ENCODE measurements at regions not wholly inside any gene's neighbourhood (a gene's known extent, or its start where the extent isn't known, plus 50 kb on each side); places are given as distances from the start of the nearest gene placed in this dataset.
A peak's percentile ranks its signal among the peaks of the same experiment; 100 is the strongest.

DNA sequence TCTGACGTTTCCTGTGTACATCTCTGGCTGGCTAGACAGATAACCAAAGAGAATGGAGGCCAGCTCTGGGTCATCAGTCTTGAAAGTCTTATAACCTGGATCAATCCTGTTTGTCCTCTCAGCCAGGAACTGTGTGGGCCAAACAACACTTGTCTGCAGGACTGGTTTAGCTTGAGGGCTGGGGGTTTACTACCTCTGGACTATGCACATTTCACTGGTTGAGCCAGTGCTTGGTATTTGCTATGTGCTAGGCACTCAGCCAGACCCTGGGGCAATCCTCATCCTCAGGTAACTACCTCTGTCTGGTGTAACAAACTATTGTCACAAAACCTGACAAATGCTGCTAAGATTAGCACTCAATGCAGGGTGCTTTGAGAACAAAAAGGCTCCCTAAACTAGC lies 169.7 kb downstream of the HAUS1 start:
- no peaks in the 10 kb centered on the region for H3F3A ChIP-seq (ENCODE audit: low read length, unreplicated experiment)

DNA sequence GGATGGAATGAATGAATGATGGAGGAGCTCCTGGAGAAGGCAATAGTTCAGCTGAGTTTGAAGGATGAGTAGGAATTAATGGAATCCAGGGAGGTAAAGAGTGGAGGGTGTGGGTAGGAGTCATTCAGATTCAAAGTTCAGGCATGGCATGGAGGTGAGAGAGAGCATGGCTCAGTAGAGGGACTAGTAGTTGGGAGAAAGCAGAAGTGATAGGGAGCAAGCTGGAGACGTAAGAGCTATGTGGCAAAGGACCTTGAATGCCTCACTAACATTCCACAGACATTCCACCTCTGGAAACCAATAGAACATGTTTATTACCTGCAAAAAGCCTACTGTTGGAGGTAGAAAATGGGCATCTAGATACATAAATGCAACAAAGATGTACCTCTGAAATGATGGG lies 170.1 kb downstream of the HAUS1 start:
- no peak for DNase-seq

More for the DNA sequence above, 169.7 kb downstream of the HAUS1 start:
- H3K4me2 ChIP-seq (ENCODE audit: low read length) = 0 out of 2 replicates have a peak overlapping the region, but pooled peaks have one; percentile 13
- no peak overlapping the region for H3K9ac ChIP-seq (ENCODE audit: low read length)
- no peaks in the 10 kb centered on the region for H4K20me1 ChIP-seq (ENCODE audit: low read length)
- no peak overlapping the region for H3K4me3 ChIP-seq (ENCODE audit: low read length)
- intact Hi-C loops (cut with micrococcal nuclease) = no loop called here
- BruUV-seq (replicated peaks) = no TSS peak
- CTCF ChIA-PET = no interaction called here
- peaks cover 5% of the 10 kb centered on the region for H3K4me1 ChIP-seq (ENCODE audit: insufficient read depth, low read length)
- no peaks in the 10 kb centered on the region for H3K9me3 ChIP-seq (ENCODE audit: low read length)
- H3K27me3 ChIP-seq (ENCODE audit: low read length) = no peaks in the 10 kb centered on the region
- TF ChIP-seq EZH2 (IDR thresholded peaks at IDR 0.05; ENCODE audit: low read length, unreplicated experiment) = no peak
- TF ChIP-seq EZH2phosphoT487 (IDR thresholded peaks at IDR 0.05; ENCODE audit: borderline replicate concordance, low read length) = no peak
- TF ChIP-seq, protein P1, sequence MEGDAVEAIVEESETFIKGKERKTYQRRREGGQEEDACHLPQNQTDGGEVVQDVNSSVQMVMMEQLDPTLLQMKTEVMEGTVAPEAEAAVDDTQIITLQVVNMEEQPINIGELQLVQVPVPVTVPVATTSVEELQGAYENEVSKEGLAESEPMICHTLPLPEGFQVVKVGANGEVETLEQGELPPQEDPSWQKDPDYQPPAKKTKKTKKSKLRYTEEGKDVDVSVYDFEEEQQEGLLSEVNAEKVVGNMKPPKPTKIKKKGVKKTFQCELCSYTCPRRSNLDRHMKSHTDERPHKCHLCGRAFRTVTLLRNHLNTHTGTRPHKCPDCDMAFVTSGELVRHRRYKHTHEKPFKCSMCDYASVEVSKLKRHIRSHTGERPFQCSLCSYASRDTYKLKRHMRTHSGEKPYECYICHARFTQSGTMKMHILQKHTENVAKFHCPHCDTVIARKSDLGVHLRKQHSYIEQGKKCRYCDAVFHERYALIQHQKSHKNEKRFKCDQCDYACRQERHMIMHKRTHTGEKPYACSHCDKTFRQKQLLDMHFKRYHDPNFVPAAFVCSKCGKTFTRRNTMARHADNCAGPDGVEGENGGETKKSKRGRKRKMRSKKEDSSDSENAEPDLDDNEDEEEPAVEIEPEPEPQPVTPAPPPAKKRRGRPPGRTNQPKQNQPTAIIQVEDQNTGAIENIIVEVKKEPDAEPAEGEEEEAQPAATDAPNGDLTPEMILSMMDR (conservative IDR thresholded peaks at IDR 0.05; ENCODE audit: low read depth, low read length) = no peak
- no peak overlapping the region for H2AFZ ChIP-seq (ENCODE audit: low read length)
- H3K36me3 ChIP-seq (ENCODE audit: low read depth, low read length) = no peaks in the 10 kb centered on the region
- H3K9me2 ChIP-seq (replicated peaks; ENCODE audit: low read length) = no peaks in the 10 kb centered on the region
- DNase-seq = peak; percentile 43
- POLR2A ChIA-PET (ENCODE audit: unreplicated experiment) = no interaction called here
- H3K79me2 ChIP-seq (ENCODE audit: low read length) = no peaks in the 10 kb centered on the region
- H3K27ac ChIP-seq (ENCODE audit: low read length) = no peak overlapping the region
- ATAC-seq = peak; percentile 22; the same call in 1 of the 2 replicates

DNA sequence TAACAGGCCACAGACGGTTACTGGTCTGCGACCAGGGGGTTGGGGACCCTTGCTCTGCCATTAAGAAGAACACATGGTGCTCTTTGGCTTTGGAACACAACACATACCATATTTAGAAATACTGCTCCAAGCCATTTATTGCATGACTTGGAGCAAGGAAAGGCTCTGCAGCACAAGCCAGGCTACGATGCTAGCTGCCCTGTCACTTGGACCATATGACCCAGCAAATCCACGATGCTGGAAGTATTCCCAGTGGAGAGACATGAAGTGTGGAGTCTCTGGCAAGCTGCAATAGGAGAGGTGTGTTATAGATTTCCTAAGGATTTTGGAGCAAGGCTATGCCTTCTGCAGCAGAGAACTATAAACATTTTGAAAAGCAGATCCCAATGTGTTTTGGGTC lies 171.2 kb downstream of the HAUS1 start:
- Histone ChIP-seq H4K20me1 (ENCODE audit: low read length) (no peaks in the 10 kb centered on the region), H3K9me2 (replicated peaks; ENCODE audit: low read length) (no peaks in the 10 kb centered on the region), H3K4me2 (ENCODE audit: low read length) (no peak overlapping the region), H2AFZ (ENCODE audit: low read length) (no peak overlapping the region), H3K4me1 (ENCODE audit: insufficient read depth, low read length) (peaks cover 5% of the 10 kb centered on the region), H3F3A (ENCODE audit: low read length, unreplicated experiment) (no peaks in the 10 kb centered on the region), H3K27me3 (ENCODE audit: low read length) (no peaks in the 10 kb centered on the region), H3K9me3 (ENCODE audit: low read length) (no peaks in the 10 kb centered on the region), H3K27ac (ENCODE audit: low read length) (no peak overlapping the region), H3K9ac (ENCODE audit: low read length) (no peak overlapping the region), H3K4me3 (ENCODE audit: low read length) (no peak overlapping the region), H3K79me2 (ENCODE audit: low read length) (no peaks in the 10 kb centered on the region), H3K36me3 (ENCODE audit: low read depth, low read length) (no peaks in the 10 kb centered on the region)
- no TSS peak for BruUV-seq (replicated peaks)
- ChIA-PET CTCF (no interaction called here), POLR2A (ENCODE audit: unreplicated experiment) (no interaction called here)
- DNase-seq (no peak), ATAC-seq (no peak)
- intact Hi-C loops (cut with micrococcal nuclease) = no loop called here
- TF ChIP-seq EZH2 (IDR thresholded peaks at IDR 0.05; ENCODE audit: low read length, unreplicated experiment) = no peak
- TF ChIP-seq, protein P1 (conservative IDR thresholded peaks at IDR 0.05; ENCODE audit: low read depth, low read length) = no peak
- TF ChIP-seq EZH2phosphoT487 (IDR thresholded peaks at IDR 0.05; ENCODE audit: borderline replicate concordance, low read length) = no peak

More for the DNA sequence above, 170.1 kb downstream of the HAUS1 start:
- TF ChIP-seq, protein P1 (conservative IDR thresholded peaks at IDR 0.05; ENCODE audit: low read depth, low read length) = no peak
- TF ChIP-seq EZH2phosphoT487 (IDR thresholded peaks at IDR 0.05; ENCODE audit: borderline replicate concordance, low read length) (no peak), EZH2 (IDR thresholded peaks at IDR 0.05; ENCODE audit: low read length, unreplicated experiment) (no peak)
- Histone ChIP-seq H3K4me1 (ENCODE audit: insufficient read depth, low read length) (peaks cover 5% of the 10 kb centered on the region), H3K4me3 (ENCODE audit: low read length) (no peak overlapping the region), H3K27ac (ENCODE audit: low read length) (no peak overlapping the region), H3K9me3 (ENCODE audit: low read length) (no peaks in the 10 kb centered on the region), H3K4me2 (ENCODE audit: low read length) (no peak overlapping the region), H3K79me2 (ENCODE audit: low read length) (no peaks in the 10 kb centered on the region), H3K9me2 (replicated peaks; ENCODE audit: low read length) (no peaks in the 10 kb centered on the region), H3K36me3 (ENCODE audit: low read depth, low read length) (no peaks in the 10 kb centered on the region), H2AFZ (ENCODE audit: low read length) (no peak overlapping the region), H3F3A (ENCODE audit: low read length, unreplicated experiment) (no peaks in the 10 kb centered on the region), H3K27me3 (ENCODE audit: low read length) (no peaks in the 10 kb centered on the region), H4K20me1 (ENCODE audit: low read length) (no peaks in the 10 kb centered on the region), H3K9ac (ENCODE audit: low read length) (no peak overlapping the region)
- BruUV-seq (replicated peaks) = no TSS peak
- ChIA-PET POLR2A (ENCODE audit: unreplicated experiment) (no interaction called here), CTCF (no interaction called here)
- no peak for ATAC-seq
- intact Hi-C loops (cut with micrococcal nuclease) = no loop called here
